ENCODE measurements at regions not wholly inside any gene's neighbourhood (a gene's known extent, or its start where the extent isn't known, plus 50 kb on each side); places are given as distances from the start of the nearest gene placed in this dataset.

DNA sequence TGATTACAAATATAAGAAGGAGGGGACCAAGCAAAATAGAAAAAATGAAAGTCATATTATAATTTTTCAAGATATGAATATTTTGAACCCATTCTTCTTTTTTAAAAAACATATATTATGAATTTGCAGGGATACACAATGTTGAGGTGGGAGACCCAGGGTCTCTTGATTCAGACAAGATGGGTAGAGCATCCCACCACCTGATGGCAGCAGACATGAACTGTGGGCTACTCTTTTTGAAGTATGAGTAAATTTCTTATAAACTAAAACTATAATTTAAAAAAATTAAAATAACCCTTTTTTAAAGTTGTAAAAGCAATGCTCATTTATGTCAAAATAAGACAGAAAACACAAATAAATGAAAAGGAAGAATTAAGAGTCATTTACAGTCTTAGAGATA is 202.7 kb upstream of the PRICKLE1 start:
- no peak for DNase-seq (ENCODE audit: low read depth, low spot score)
- dilution Hi-C loops (cut with MboI; ENCODE audit: extremely low pct_ligation_motif_present, low sequenced_read_pairs) = no loop called here

GRCh38 chr12:42791399-42791798 is 201.9 kb upstream of the PRICKLE1 start:
- DNase-seq (ENCODE audit: low read depth, low spot score) = no peak
- H3K9me3 ChIP-seq (ENCODE audit: control insufficient read depth, low read depth, low read length) = no peaks in the 10 kb centered on the region
- H3K27me3 ChIP-seq (ENCODE audit: control insufficient read depth, extremely low read depth, insufficient read depth, low read length) = no peaks in the 10 kb centered on the region
- H3K27ac ChIP-seq (ENCODE audit: control insufficient read depth, insufficient read depth, low read length) = no peak overlapping the region
- no peak overlapping the region for H2AFZ ChIP-seq (ENCODE audit: control insufficient read depth, low read length)
- no peak for FAIRE-seq
- peaks cover 6% of the 10 kb centered on the region for H3K4me1 ChIP-seq (ENCODE audit: control insufficient read depth, extremely low read depth, insufficient read depth, low read length)
- no peaks in the 10 kb centered on the region for H3K36me3 ChIP-seq (ENCODE audit: control insufficient read depth in 2 of 2, extremely low read depth in 1 of 2, insufficient read depth in 2 of 2, low read length in 2 of 2)
- no peaks in the 10 kb centered on the region for H3K79me2 ChIP-seq (ENCODE audit: control insufficient read depth, insufficient read depth, low read length)
- no peak overlapping the region for H3K9ac ChIP-seq (ENCODE audit: control insufficient read depth, extremely low read depth, insufficient read depth, low read length)
- no peak overlapping the region for H3K4me2 ChIP-seq (ENCODE audit: control insufficient read depth, extremely low read depth, insufficient read depth, low read depth, low read length)
- no peaks in the 10 kb centered on the region for H4K20me1 ChIP-seq (ENCODE audit: control insufficient read depth, extremely low read depth, insufficient read depth, low read length)
- no peaks in the 10 kb centered on the region for H3K9me1 ChIP-seq (ENCODE audit: control insufficient read depth, extremely low read depth, insufficient read depth, low read length)
- H3K4me3 ChIP-seq (ENCODE audit: control insufficient read depth in 2 of 3, extremely low read depth in 1 of 3, insufficient read depth in 2 of 3, low read depth in 1 of 3, low read length in 3 of 3) = no peak overlapping the region
- dilution Hi-C loops (cut with MboI; ENCODE audit: extremely low pct_ligation_motif_present, low sequenced_read_pairs) = no loop called here
- no peak for TF ChIP-seq CTCF (optimal IDR thresholded peaks at IDR 0.05 in 1 of 3, IDR thresholded peaks at IDR 0.05 in 1 of 3, conservative IDR thresholded peaks at IDR 0.05 in 1 of 3; ENCODE audit: extremely low read depth in 1 of 3, insufficient read depth in 2 of 3, low read length in 3 of 3)
- TF ChIP-seq EZH2 (IDR thresholded peaks at IDR 0.05; ENCODE audit: low read length) = no peak

More for the DNA sequence above, 202.7 kb upstream of the PRICKLE1 start:
- TF ChIP-seq EZH2 (IDR thresholded peaks at IDR 0.05; ENCODE audit: low read length) = no peak
- TF ChIP-seq CTCF (optimal IDR thresholded peaks at IDR 0.05 in 1 of 3, IDR thresholded peaks at IDR 0.05 in 1 of 3, conservative IDR thresholded peaks at IDR 0.05 in 1 of 3; ENCODE audit: extremely low read depth in 1 of 3, insufficient read depth in 2 of 3, low read length in 3 of 3) = peak in 1 of 3 experiments; percentile 19
- H3K9me1 ChIP-seq (ENCODE audit: control insufficient read depth, extremely low read depth, insufficient read depth, low read length) = no peaks in the 10 kb centered on the region
- no peaks in the 10 kb centered on the region for H4K20me1 ChIP-seq (ENCODE audit: control insufficient read depth, extremely low read depth, insufficient read depth, low read length)
- peaks cover 6% of the 10 kb centered on the region for H3K4me1 ChIP-seq (ENCODE audit: control insufficient read depth, extremely low read depth, insufficient read depth, low read length)
- no peak overlapping the region for H2AFZ ChIP-seq (ENCODE audit: control insufficient read depth, low read length)
- no peaks in the 10 kb centered on the region for H3K9me3 ChIP-seq (ENCODE audit: control insufficient read depth, low read depth, low read length)
- H3K27me3 ChIP-seq (ENCODE audit: control insufficient read depth, extremely low read depth, insufficient read depth, low read length) = no peaks in the 10 kb centered on the region
- no peak for FAIRE-seq
- no peak overlapping the region for H3K4me3 ChIP-seq (ENCODE audit: control insufficient read depth in 2 of 3, extremely low read depth in 1 of 3, insufficient read depth in 2 of 3, low read depth in 1 of 3, low read length in 3 of 3)
- H3K27ac ChIP-seq (ENCODE audit: control insufficient read depth, insufficient read depth, low read length) = no peak overlapping the region
- H3K4me2 ChIP-seq (ENCODE audit: control insufficient read depth, extremely low read depth, insufficient read depth, low read depth, low read length) = no peak overlapping the region
- H3K79me2 ChIP-seq (ENCODE audit: control insufficient read depth, insufficient read depth, low read length) = no peaks in the 10 kb centered on the region
- no peaks in the 10 kb centered on the region for H3K36me3 ChIP-seq (ENCODE audit: control insufficient read depth in 2 of 2, extremely low read depth in 1 of 2, insufficient read depth in 2 of 2, low read length in 2 of 2)
- H3K9ac ChIP-seq (ENCODE audit: control insufficient read depth, extremely low read depth, insufficient read depth, low read length) = no peak overlapping the region

All from keratinocyte (primary cell).